Liver (tissue), 7 donors: ENCODE measurements at regions not wholly inside any gene's neighbourhood (a gene's known extent, or its start where the extent isn't known, plus 50 kb on each side); places are given as distances from the start of the nearest gene placed in this dataset.

ENCODE experiments used
- DNase-seq: peaks from one replicate; pipeline ENCODE4 v3.0.0-alpha.2; 2017; ENCODE audit warnings: low spot score
- H3K27ac ChIP-seq, 2 donors: one replicate each; pipeline ENCODE4 v1.7.0; 2013; ENCODE audit warnings: inconsistent platforms in 2 of 2, low read length in 2 of 2, control low read depth in 1 of 2, low read depth in 1 of 2, mild to moderate bottlenecking in 1 of 2
- H3K27me3 ChIP-seq, 4 donors: one replicate each; pipeline versions ENCODE4 v1.6.1 to v1.7.0; 2013; ENCODE audit warnings: low read length in 3 of 4, inconsistent platforms in 1 of 4, mild to moderate bottlenecking in 1 of 4, moderate library complexity in 1 of 4; ENCODE audit not compliant: control insufficient read depth in 4 of 4, insufficient read depth in 4 of 4
- H3K36me3 ChIP-seq, 4 donors: one replicate each; pipeline versions ENCODE4 v1.6.1 to v1.7.0; 2013; ENCODE audit warnings: low read length in 3 of 4, mild to moderate bottlenecking in 3 of 4, low read depth in 1 of 4, moderate library complexity in 1 of 4; ENCODE audit not compliant: control insufficient read depth in 4 of 4, insufficient read depth in 3 of 4
- H3K4me1 ChIP-seq, 4 donors: one replicate each; pipeline versions ENCODE4 v1.6.1 to v1.7.0; 2013; ENCODE audit warnings: low read length in 3 of 4, mild to moderate bottlenecking in 3 of 4, moderate library complexity in 1 of 4; ENCODE audit not compliant: control insufficient read depth in 4 of 4, insufficient read depth in 4 of 4
- H3K4me3 ChIP-seq, 3 donors: one replicate each; pipeline versions ENCODE4 v1.6.1 to v1.7.0; 2013; ENCODE audit warnings: low read length in 3 of 3, control low read depth in 1 of 3, low read depth in 1 of 3, mild to moderate bottlenecking in 1 of 3
- H3K9ac ChIP-seq, 2 donors: one replicate each; pipeline ENCODE4 v1.7.0; 2013; ENCODE audit warnings: low read length in 2 of 2, mild to moderate bottlenecking in 2 of 2, moderate library complexity in 2 of 2, control low read depth in 1 of 2, low read depth in 1 of 2
- H3K9me3 ChIP-seq, 4 donors: one replicate each; pipeline versions ENCODE4 v1.6.1 to v1.7.0; 2013; ENCODE audit warnings: low read length in 3 of 4; ENCODE audit not compliant: control insufficient read depth in 4 of 4
- ATF3 ChIP-seq: IDR thresholded peaks from 2 replicates; pipeline ENCODE4 v1.6.1; 2016; ENCODE audit warnings: antibody characterized with exemption
- FOXA2 ChIP-seq: IDR thresholded peaks from 2 replicates; pipeline ENCODE4 v1.6.1; 2016; ENCODE audit warnings: antibody characterized with exemption
- JUND ChIP-seq, 2 donors: IDR thresholded peaks; 2 replicates each; pipeline ENCODE4 v1.6.1; 2016; ENCODE audit warnings: antibody characterized with exemption in 2 of 2
- NR2F2 ChIP-seq: IDR thresholded peaks from 2 replicates; pipeline ENCODE4 v1.6.1; 2016; ENCODE audit warnings: antibody characterized with exemption
- RAD21 ChIP-seq, 2 donors: IDR thresholded peaks; 2 replicates each; pipeline ENCODE4 v1.6.1; 2016; ENCODE audit warnings: antibody characterized with exemption in 2 of 2, mild to moderate bottlenecking in 2 of 2
- RXRA ChIP-seq, 2 donors: IDR thresholded peaks; 2 replicates each; pipeline ENCODE4 v1.6.1; 2017 to 2018; ENCODE audit warnings: antibody characterized with exemption in 2 of 2, mild to moderate bottlenecking in 1 of 2
- YY1 ChIP-seq: IDR thresholded peaks from 2 replicates; pipeline ENCODE4 v1.6.1; 2016; ENCODE audit warnings: antibody characterized with exemption, mild to moderate bottlenecking
- WGBS: extraction: QIAGEN DNeasy Blood & Tissue Kit; methylation state at CpG from one replicate; pipeline ENCODE4 v1.1.7; 2013; 5-methylcytosine and 5-hydroxymethylcytosine counted together
- TF ChIP-seq, protein P1 (sequence below): IDR thresholded peaks from 2 replicates; pipeline ENCODE4 v1.6.1; 2016; ENCODE audit warnings: antibody characterized with exemption, mild to moderate bottlenecking
- donor health status: healthy.
- donor health status: healthy.
- donor health status: healthy.
- donor health status: healthy.

DNA sequence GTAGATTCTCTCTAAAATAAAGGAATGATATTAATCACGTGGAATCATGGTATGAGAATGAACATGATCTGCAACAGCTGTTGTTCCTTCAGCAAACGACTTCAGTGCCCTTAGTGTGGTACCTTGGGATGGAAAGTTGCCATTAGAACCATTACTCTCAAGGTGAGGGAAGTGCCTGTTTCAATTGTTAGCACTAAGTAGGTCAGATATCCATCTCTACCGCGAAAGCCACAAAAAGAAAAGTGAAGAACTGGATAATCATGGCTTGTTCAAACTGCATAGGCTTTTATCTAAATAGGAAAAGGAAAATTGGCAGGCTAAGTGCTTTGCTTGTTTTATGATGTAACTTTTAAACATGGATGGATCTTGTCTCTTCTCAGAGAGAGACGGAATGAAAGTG is 380.7 kb downstream of the MRPS30 start:
- no peak for TF ChIP-seq JUND (IDR thresholded peaks at IDR 0.05)
- TF ChIP-seq RAD21 (IDR thresholded peaks at IDR 0.05) = peak in 1 of 2 donors; percentile 4
- peak; percentile 34 for TF ChIP-seq YY1
- TF ChIP-seq FOXA2 = no peak
- H3K27me3 ChIP-seq = no peaks in the 10 kb centered on the region
- no peaks in the 10 kb centered on the region for H3K36me3 ChIP-seq
- peaks cover 0 to 5% (median 3%) of the 10 kb centered on the region in 4 donors for H3K4me1 ChIP-seq
- H3K9me3 ChIP-seq = no peaks in the 10 kb centered on the region
- no peak overlapping the region for H3K4me3 ChIP-seq
- no peak overlapping the region for H3K9ac ChIP-seq
- DNase-seq = no peak
- 28% methylated on average over 5 of the region's 5 CpGs for WGBS
- H3K27ac ChIP-seq = no peak overlapping the region

DNA sequence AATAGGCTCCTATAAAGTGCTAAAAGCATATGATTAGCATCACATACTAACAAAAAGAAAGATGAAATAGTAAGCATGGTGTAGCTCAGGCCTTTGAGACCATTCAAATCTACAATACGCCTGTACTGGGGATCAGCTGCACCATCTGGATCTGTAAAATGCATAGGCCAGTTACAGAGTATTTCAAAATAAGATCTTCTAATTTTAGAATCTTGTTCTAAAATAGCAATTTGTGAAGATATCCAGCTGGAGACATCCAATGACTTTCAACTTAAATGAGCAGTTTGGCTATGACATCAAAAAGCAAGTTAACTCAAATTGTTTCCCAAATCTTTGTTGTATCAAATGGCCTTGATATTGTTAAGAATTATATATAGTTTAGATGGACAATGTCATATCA is 386.3 kb downstream of the MRPS30 start:
- Histone ChIP-seq H3K9ac (no peak overlapping the region), H3K4me3 (no peak overlapping the region), H3K4me1 (no peaks in the 10 kb centered on the region), H3K27ac (no peak overlapping the region), H3K36me3 (no peaks in the 10 kb centered on the region), H3K27me3 (no peaks in the 10 kb centered on the region), H3K9me3 (no peaks in the 10 kb centered on the region)
- WGBS = 90% methylated on average over 1 of the region's 1 CpG
- no peak for DNase-seq
- TF ChIP-seq RXRA (IDR thresholded peaks at IDR 0.05) = no peak
- TF ChIP-seq, protein P1, sequence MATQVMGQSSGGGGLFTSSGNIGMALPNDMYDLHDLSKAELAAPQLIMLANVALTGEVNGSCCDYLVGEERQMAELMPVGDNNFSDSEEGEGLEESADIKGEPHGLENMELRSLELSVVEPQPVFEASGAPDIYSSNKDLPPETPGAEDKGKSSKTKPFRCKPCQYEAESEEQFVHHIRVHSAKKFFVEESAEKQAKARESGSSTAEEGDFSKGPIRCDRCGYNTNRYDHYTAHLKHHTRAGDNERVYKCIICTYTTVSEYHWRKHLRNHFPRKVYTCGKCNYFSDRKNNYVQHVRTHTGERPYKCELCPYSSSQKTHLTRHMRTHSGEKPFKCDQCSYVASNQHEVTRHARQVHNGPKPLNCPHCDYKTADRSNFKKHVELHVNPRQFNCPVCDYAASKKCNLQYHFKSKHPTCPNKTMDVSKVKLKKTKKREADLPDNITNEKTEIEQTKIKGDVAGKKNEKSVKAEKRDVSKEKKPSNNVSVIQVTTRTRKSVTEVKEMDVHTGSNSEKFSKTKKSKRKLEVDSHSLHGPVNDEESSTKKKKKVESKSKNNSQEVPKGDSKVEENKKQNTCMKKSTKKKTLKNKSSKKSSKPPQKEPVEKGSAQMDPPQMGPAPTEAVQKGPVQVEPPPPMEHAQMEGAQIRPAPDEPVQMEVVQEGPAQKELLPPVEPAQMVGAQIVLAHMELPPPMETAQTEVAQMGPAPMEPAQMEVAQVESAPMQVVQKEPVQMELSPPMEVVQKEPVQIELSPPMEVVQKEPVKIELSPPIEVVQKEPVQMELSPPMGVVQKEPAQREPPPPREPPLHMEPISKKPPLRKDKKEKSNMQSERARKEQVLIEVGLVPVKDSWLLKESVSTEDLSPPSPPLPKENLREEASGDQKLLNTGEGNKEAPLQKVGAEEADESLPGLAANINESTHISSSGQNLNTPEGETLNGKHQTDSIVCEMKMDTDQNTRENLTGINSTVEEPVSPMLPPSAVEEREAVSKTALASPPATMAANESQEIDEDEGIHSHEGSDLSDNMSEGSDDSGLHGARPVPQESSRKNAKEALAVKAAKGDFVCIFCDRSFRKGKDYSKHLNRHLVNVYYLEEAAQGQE = no peak
- TF ChIP-seq NR2F2 = no peak
- TF ChIP-seq FOXA2 = no peak
- TF ChIP-seq ATF3 = no peak
- no peak for TF ChIP-seq RAD21 (IDR thresholded peaks at IDR 0.05)
